Suppressor macrophage treated with lipopolysaccharide for 1 hour (primary cell): ENCODE measurements at regions not wholly inside any gene's neighbourhood (a gene's known extent, or its start where the extent isn't known, plus 50 kb on each side); places are given as distances from the start of the nearest gene placed in this dataset.
"Not testable (repeated sequence)": the region's sequence is repeated elsewhere in the genome, so short reads cannot be mapped to it uniquely, and the experiment has no call there.

Experiments
- DNase-seq, 3 donors: peaks; one replicate each; pipeline ENCODE4 v3.0.0-alpha.2; 2020 to 2022

DNA sequence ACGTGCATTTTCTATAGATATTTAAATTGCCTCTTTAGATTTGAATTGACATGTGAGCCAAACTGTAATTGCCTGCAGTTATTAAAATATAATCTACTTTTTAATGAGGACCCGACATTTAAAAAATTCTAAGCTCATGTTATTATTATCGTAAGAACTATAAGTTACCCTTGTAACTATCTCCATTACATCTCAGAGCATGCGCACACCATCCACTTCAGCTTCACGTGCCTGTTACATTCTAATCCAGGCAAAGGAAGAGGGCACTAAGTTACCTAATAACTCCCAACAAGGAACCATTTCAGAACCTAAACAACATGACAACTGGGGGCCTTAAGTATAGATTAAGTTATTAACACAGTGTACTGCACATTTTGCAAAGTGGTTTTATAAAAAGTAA, 509.0 kb upstream of the DPP6 start:
- DNase-seq = no peak

DNA sequence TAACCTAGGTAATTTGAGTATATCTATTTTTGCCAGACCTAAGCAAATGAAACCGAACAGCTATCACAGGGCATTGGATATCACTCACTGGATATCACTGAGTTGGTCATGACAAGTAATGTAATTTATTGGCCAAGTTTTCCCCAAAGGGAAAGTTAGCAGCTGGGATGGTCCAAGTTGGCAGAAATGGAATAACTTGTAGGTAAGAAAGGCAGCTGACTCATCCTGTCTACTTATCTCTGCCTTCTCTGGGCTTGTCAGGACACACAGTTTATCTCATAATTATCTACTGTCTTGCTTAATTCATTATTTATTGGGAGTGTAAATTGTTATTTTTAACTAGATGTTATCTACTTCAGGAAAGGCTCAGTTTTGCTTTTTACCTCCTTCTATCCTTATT, 502.0 kb upstream of the DPP6 start:
- no peak for DNase-seq

DNA sequence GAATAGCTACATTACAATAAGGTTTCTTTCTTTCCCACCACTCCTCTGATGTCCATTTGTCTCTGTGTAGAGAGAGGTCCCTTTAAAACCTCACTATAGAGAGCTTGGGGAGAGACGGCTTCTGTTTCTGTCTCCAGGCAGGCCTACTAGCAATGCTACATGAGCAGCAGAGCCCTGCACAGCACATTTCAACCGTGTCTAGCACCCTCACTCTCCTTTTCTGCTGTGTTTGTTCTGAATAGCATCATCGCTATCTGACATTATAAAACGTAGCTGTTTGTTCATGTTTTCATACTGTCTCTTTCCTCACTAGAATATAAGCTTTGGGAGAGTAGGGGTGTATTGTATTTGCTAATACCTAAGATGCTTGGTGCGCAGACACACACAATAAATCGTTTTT, 487.8 kb upstream of the DPP6 start:
- no peak for DNase-seq

DNA sequence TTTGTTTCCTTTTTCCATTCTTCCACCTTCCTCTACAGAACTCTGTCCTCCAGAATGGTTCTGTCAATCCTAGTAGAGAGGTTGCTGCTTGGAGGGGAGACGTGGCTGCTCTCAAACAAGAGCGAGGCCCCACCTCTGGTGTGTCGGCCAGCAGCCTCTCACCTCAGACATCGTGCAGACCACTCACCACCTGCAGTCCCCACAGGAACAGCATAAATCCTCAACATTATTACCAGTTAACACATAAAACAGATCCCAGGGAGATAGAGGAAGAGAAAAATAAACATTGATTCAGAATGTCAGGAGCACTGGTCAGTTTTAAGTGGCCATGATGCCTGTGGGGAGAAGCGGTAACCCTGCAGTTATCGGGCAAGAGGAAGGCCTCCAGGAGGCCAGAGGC, 485.9 kb upstream of the DPP6 start:
- DNase-seq = no peak

DNA sequence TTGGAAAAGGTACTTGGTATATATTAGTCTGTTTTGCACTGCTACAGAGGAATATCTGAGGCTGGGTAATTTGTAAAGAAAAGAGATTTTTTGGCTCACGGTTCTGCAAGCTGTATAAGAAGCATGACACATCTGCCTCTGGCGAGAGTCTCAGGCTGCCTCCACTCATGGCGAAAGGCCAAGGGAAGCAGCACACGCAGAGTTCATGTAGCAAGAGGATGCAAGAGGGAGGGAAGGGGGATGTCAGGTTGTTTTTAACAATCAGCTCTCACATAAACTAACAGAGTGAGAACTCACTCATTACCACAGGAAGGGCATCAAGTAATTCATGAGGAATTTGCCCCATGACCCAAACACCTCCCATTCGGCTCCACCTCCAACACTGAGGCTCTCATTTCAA, 484.8 kb upstream of the DPP6 start:
- no peak for DNase-seq

DNA sequence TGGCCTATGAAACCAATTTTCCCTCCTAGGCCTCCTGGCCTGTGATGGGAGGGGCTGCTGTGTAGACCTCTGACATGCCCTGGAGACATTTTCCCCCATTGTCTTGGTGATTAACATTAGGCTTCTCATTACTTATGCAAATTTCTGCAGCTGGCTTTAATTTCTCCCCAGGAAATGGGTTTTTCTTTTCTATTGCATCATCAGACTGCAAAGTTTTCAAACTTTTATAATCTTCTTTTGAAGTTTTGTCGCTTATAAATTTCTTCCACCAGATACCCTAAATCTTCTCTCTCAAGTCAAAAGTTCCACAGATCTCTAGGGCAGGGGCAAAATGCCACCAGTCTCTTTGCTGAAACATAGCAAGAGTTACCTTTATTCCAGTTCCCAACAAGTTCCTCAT, 482.7 kb upstream of the DPP6 start:
- DNase-seq = not testable (repeated sequence)

DNA sequence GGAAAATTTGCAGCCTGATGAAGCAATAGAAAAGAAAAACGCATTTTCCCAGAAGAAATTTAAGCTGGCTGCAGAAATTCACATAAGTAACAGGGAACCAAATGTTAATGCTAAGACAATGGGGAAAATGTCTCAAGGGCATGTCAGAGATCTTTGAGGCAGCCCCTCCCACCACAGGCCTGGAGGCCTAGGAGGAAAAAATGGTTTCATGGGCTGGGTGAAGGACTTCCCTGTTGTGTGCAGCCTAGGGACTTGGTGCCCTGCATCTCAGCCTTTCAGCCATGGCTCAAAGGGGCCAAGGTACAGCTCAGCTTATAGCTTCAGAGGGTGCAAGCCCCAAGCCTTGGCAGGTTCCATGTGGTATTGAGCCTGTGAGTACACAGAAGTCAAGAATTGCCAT, 476.1 kb upstream of the DPP6 start:
- DNase-seq = no peak

DNA sequence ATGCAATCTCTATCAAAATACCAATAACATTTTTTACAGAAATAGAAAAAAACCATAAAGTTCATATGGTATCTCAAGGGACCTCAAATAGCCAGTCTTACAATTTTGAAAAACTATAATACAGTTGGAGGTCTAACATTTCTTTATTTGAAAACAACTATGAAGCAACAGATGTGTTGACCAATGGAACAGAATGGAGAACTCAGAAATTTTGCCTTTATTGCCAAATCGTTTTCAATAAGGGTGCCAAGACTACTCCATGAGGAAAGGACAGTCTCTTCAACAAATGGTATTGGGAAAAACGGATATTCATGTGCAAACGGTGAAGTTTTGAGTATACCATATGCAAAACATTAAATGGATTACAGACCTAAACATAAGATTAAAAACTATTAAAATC, 470.8 kb upstream of the DPP6 start:
- no peak for DNase-seq

DNA sequence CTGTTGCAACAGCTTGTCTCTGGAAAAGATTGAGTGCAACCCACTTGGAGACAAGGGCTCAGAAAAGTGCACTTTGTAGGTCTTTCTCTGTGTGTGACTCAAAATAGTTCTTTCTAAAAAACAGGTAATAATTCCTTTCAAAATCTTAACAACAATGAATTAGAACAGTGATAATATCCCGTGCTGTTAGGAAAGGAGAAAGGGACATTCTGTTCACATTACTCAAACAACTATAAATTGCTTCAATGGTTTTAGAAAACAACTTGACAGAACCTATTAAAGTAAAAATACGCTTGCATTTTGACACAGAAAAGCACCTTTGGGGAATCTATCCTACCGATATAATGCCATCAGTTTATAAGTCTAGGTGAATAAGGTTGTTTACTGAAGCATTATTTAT, 468.1 kb upstream of the DPP6 start:
- DNase-seq = no peak

DNA sequence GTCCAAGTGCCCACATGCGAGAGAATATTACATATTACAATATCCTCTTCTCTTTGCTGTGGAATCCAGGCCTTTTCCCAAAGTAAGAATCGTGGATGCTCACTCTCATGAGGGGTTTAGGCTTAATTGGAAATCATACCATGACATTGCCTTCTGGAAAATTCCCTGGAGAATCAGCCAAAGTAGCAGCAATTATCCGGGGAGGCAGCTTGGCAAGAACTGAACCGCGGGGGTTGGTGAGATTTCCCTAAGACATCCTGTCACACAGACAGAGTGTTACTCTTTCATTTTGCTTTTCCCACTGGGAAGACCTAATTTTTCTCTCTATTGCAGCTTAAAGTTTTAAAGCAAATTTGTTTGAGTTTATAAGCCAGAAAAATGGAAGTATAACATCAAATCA, 463.6 kb upstream of the DPP6 start:
- no peak for DNase-seq

DNA sequence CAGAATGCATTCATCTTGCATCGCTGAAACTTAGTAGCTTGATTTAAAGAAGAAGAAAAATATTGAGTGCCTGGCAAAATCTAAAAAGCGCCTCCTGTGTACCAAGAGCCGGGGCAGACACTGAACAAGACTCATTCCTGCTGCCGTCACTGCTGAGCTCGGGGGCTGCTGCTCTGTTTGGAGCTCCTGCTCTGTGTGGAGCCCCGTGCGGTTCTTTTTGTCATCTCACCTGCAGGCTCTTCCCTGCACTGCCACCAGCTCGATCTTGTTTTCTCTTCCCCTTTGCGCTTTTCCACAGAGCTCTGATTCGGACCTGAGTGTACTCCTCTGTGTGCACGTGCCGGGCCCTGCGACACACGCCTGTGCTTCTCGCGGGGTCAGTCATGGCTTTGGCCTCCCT, 462.1 kb upstream of the DPP6 start:
- DNase-seq = no peak

DNA sequence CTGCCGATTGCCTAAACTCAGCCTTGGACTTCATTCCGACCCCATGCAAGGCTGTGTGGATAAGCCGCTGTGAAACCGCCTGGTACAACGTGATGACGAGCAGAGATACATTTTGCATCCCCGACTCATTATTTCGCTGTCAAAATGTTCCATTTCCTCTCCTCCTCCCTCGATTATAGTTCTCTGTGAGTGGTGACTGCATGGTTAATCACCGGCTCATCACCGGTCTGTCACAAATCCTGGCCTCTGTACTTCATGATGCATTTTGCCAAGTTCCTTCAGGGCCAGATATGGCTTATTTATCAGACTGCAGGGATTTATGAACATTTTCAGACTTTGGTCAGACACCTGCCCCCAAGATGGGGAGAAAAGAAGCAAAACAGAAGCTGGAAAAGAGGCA, 461.6 kb upstream of the DPP6 start:
- DNase-seq = no peak

DNA sequence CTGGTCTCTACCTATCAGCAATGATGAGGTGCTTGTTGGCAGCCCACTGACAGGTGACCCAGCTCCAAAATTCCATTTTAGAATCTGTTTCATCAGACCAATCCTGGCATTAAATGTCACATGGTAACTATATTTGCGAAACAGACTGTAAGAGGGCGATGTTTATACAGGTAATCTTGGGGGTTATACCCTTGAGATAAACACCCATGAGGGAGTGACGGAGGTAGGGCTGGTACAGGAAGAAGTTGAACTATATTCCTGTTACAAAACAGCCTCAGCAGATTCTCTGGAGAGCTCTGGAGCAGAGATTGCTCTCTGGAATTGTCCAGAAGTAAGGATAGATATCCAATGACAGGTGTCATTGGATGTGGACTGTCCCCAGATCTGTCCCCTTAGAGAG, 444.8 kb upstream of the DPP6 start:
- DNase-seq = no peak

DNA sequence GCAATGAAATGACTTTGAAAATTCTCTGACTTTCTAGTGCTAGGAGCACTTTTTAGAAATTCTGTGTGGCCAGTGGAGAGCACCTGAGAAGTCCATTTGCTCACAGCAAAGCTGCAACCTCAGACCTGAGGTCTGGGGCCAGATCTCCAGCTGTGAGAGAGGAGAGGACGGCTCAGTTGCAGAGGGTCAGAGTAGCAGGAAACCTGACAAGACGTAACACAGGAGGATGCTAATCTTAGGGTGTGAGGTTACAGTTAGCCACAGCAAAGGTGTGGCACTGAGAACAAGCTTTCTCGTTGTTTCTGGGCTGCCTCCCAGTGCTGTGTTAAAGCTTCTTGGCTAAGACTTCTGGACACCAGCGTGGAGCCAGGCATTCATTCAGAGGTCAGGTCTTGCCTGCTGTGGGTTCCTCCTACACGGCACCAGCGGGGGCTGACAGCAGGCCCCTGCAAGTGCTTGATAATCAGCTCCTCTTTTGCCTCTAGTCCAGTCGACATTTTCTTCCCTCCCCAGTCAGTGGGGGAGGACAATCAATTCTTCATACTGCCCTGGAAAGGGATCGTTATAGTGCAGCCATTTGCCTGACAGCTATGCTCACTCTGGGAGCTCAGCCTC, 435.4 kb upstream of the DPP6 start:
- no peak for DNase-seq

DNA sequence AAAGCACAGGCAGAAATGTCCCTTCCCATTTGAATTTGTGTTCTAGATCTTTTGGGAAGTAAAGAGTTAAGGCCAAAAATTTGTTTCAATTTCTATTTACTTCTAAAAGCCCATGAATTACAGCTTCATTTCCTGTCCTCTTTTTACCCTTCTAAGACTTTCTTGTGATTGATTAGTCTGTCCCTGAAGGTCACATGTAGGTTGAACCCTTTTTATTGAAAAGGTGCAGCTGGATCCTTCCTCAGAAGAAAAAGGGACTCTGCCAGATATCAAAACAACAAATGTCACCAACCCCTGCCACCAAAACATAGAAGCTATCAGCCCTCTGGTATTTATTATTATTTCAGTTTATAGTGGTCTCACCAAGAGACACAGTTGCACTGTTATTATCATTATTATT, 424.9 kb upstream of the DPP6 start:
- DNase-seq = no peak

DNA sequence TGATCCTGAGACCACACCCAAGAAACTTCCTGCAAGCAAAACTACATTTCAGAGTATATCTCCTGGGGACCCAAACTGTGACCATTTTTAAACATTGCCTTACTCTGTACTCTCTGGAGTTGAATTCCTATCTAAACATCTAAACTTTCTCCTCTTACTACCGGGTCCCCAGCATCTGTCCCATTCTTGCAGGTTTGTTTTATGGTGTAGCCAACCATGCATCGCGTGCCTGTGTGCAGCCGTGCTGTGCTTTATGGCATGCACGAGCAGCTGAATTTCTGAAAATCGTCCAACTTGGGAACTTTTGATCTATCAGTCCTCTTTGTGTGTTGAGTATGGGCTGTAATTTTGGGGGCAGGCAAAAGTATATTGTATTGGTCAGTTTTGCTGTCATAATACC, 423.8 kb upstream of the DPP6 start:
- DNase-seq = no peak

DNA sequence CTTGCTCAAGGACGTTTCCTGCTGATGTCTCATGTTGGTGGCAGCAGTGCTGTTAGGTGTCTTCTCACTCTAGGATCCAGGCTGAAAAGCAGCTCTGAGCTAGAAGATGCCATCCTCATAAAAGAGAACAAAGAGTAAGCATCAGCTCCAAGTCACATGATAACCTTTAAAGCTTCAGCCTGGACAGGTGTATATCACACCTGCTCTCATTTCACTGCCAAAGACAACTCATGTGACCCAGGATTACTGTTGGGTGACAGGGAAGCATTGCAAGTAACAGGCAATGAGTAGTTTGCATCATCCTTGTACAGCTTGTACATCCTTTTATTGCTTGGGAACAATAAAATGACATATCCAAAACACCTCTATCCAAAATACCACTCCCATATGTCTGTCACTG, 423.4 kb upstream of the DPP6 start:
- DNase-seq = no peak

DNA sequence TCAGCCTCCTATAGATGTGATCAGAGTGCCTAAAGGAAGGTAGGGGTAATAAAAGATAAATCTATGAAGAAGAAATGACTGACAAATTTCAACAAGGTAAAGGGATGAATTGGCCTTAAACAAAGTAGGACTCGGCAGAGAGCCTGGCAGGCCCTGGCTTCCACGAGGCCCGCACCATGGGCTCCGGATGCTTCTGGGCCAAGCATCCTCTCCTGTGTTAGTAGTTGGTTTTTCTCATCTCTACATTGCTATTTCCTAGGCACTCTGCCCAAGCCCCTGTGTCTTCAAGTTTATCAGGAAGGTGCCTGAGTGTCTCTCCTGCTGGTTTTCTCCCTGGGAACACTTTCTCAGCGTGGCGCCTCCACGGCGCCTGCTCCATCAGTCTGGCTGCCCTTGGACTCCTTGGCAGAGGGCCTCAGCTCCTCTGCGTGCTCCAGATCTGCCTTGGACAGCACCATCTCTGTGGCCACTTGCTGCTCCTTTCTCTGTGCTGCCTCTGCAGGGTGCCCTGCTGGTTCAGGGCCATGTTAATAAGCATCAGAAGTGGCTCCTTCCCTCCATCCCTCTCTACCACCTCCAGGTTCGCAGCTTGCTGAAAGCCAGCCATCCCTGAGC, 413.3 kb upstream of the DPP6 start:
- DNase-seq = no peak

DNA sequence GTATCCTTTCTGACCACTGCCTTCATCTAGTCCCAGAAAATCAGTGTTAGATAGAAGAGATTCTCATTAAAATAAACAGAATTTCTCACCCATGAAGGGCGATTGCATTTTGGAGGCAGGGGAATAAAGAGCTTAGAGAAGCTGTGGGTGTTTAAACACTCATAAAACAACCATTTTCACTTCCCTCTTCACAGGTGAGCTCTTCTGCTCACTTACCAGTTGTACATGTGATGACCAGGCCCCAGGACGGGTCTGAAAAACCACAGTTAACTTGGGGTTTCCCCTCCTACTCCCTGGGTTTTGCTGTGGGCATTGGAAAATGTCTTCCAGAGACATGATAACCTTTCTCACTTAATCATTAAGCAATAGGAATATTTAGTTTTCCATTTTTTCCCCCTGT, 411.6 kb upstream of the DPP6 start:
- DNase-seq = no peak

DNA sequence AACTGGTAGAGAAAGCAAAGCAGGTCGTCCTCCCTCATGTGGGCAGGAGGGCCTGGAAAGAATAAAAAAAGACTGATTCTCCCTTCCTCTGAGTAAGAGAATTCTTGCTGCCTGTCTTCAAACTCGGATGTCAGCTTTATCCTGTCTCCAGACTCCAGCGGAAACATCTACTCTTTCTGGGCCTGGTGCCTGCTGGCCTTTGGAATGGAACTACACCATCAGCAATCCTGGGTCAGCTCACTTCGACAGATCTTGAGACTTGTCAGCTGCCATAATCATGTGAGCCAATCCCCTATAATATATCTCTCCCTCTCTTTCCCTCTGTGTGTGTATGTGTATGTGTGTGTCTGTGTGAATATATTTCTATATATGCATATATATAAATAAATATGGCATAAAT, 411.0 kb upstream of the DPP6 start:
- no peak for DNase-seq

DNA sequence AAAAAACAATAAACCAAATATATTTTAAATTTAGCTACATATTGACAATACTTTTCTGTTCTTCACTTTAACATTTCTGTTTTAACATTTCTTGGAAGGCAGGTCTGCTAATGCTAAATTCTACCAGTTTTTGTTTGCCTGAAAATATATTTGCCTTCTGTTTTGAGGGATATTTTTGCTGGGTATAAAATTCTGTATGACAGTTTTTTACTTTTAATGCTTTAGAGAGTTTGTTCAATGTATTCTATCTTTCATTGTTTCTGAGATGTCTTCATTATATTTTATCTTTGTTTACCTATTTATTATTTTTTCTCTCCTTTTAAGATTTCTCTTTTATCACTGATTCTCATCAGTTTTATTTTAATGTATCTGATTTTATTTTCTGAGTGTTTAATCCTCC, 409.2 kb upstream of the DPP6 start:
- DNase-seq = no peak

DNA sequence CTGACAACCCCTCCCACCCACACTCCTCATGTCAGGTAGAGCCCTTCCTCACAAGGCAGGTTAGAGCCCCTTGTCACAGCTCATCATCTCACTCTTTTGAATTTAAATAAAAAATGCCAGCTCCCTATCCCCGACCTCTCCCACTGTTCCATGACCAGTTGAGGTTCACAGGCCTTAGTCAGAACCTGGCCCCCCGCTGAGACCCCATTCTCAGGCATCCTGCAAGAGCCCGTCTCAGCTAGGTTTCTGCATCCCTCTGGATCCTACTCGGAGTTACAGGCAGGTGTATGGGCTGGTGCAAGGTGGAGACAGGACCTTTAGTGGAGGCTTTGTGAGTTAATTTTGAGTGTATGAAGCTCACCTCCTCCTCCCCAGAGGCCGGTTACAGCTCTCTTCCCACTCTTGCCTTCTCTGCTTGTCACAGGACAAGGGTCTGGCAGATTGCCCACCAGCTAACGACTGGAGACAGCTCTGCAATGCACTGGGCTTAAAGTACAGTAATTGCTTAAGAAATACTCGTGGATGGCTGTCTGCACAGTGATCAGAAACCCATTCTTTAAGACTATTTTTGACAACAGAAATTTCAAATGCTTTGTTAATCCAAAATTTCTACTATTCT, 394.9 kb upstream of the DPP6 start:
- DNase-seq = no peak

DNA sequence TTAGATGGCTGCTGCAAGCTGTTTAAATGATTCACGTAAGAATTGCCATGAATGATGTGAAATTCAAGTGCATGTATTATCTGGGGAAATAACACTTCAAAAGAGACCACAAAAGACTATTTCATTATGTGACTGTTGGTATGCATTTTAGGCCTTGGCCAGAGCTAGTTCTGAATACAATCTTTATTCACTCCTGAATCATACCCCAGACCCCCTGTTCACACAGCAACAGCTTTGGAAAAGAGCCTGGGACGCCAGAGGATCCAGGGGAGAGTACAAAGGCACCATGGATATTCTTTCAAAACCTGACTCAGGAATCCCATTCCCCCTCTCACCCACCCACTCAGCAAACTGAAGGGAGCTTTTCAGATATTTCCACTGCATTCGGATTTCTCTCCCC, 377.1 kb upstream of the DPP6 start:
- DNase-seq = no peak

DNA sequence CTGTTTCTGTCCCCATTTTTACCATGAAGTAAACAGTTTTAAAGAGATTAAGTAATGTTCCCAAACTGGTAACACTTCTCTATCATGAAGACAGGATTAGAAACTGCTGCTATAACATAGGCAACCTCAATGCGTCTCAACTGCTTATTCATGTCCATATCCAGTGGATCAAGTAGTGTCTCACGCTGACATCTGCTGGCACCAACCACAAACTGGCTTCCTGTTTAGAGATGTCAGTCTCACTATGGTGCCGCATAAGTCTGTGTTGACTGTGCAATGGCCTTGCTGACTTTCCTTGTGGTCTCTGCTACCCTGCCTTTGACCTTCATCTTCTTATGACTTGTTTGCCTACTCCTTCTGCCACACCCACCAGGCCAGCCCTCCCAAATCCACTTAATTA, 369.6 kb upstream of the DPP6 start:
- no peak for DNase-seq

DNA sequence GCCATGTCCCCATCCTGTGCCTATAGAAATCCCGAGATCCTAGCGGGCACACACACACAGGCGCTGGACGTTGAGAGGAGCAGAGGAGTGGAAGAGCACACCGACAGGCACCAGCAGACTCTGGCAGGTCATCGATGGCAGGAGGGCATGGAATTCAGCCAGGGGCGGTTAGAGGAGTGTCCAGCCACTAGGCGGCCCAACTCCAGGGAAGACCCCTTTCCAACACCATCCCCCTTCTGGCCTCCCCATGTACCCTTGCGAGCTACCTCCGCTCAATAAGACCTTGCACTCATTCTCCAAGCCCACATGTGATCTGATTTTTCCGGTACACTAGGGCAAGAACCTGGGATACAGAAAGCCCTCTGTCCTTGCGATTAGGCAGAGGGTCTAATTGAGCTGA, 356.0 kb upstream of the DPP6 start:
- no peak for DNase-seq
